ENCODE measurements at regions not wholly inside any gene's neighbourhood (a gene's known extent, or its start where the extent isn't known, plus 50 kb on each side); places are given as distances from the start of the nearest gene placed in this dataset.
"Not testable (repeated sequence)": the region's sequence is repeated elsewhere in the genome, so short reads cannot be mapped to it uniquely, and the experiment has no call there.

DNA sequence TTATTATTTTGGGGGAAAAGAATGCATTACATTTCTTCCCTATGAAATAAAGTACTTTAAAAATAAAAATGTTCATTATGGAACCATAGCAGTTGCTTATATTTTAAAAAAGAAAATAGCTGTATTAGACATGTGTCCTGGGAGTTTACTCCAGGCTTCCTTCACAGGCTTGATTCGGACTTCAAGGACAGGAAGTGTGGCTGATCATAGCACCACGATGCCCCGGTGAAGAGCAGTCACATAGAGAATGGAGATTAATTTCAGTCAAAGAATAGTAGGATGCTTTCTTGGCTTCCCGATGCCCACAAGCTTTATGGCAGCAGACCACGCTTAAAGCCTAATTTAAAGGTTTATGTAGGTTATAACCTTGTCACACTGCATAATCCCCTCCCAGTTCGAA, 125.1 kb downstream of the NPIPB5 start:
- H3K4me1 Mint-ChIP-seq = no peaks in the 10 kb centered on the region
- no peak overlapping the region for H3K4me3 Mint-ChIP-seq
- peaks cover 7% of the 10 kb centered on the region for H3K27me3 Mint-ChIP-seq
- no peak for DNase-seq
- H3K27ac Mint-ChIP-seq = no peak overlapping the region
- H3K9me3 Mint-ChIP-seq = no peaks in the 10 kb centered on the region
- H3K36me3 Mint-ChIP-seq = no peaks in the 10 kb centered on the region

DNA sequence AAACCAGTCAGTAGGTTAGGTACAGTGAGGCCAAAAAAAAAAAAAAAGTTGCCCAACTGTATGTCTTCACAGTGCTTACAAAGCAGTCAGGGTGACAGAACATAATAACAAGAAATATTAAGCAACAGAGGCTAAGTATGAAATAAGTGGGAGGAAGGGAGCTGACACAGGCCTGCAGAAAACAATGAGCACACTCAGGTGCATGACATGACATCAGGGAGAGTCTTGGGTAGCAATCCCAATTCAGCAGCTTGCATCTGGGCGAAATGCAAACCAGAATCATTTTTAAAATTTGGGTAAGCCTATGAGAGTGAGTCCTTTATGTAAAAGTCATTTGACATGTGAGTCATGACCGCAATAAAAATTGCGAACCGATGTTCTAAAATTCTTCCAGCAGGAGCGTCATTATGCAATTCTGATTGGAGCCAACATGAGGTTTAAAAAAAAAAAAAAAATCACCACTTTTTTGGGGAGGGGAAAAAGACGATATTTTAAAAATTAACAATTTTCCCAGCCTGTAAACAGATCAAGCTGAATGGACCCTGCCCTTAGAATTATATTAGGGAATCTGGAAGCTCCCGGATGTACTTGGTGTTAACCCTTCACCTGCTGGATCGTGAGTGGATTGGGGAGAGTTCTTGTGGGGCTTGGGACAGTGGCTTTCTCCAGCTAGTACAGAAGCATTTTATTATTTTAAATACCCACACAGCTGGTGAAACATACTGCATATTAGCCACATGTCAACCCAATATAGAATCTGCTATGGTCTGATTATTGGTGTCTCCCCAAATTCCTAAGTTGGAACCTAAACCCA, 127.9 kb downstream of the NPIPB5 start:
- no peaks in the 10 kb centered on the region for H3K36me3 Mint-ChIP-seq
- H3K4me3 Mint-ChIP-seq = no peak overlapping the region
- H3K4me1 Mint-ChIP-seq = no peaks in the 10 kb centered on the region
- H3K27me3 Mint-ChIP-seq = peaks cover 3% of the 10 kb centered on the region
- no peaks in the 10 kb centered on the region for H3K9me3 Mint-ChIP-seq
- no peak overlapping the region for H3K27ac Mint-ChIP-seq
- no peak for DNase-seq

DNA sequence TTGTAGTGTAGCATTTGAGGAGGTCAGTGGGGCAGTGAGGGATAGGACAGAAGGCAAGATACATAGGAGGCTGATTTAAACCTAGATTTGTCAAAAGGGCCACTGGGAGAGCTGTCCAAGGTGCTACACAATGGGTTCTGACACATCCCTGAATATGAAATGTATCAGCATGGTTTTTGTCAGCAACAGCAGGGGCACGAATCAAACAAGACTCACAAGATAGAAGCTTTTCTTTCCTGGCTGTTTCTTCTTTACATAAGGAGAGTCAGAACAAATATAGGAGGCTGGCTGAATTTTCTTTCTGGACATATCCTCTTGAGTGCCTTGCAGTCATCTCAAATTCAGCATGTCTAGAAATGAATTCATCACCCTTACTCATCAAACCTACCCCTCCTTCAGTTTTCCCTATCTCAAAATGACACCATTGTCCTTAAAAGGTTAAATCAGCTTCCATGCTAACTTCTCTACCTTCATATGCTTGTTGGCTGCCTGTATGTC, 130.5 kb downstream of the NPIPB5 start:
- DNase-seq = no peak
- Mint-ChIP-seq H3K4me3 (no peak overlapping the region), H3K27ac (no peak overlapping the region), H3K4me1 (no peaks in the 10 kb centered on the region), H3K27me3 (no peaks in the 10 kb centered on the region), H3K36me3 (no peaks in the 10 kb centered on the region), H3K9me3 (no peaks in the 10 kb centered on the region)

DNA sequence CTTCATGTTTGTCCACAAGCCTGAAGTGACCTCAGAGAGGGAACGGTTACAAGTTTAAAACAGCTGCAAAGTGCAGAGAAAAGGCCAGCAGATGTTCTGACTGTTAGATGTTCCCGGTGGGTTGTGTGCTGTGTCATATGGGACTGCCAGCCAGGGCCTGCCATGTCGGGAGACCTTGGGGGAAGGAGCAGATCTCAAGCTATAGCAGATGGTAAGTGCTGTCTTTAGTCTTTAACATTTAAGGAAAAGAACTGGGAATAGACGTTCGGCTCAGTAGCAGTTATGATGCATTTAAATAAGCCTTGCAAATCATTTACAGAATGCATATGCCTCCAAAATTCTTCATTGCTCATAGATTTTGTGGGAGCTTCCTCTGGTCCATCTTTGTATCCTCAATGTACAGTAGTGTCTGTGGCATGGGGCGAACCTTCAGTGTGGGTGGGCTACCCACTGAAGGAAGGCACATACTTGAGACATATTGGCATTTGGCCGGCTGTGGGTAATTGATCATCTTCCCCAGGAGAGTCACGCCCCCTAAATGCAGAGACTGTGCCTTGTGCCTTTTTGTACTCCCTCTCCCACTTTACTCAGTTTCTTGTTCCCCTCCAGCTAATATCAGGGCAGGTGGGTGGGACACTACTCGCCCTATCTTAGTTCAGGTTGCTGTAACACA, 131.9 kb downstream of the NPIPB5 start:
- Mint-ChIP-seq H3K27me3 (no peaks in the 10 kb centered on the region), H3K36me3 (no peaks in the 10 kb centered on the region), H3K4me3 (no peak overlapping the region), H3K9me3 (no peaks in the 10 kb centered on the region), H3K4me1 (no peaks in the 10 kb centered on the region), H3K27ac (no peak overlapping the region)
- no peak for DNase-seq

DNA sequence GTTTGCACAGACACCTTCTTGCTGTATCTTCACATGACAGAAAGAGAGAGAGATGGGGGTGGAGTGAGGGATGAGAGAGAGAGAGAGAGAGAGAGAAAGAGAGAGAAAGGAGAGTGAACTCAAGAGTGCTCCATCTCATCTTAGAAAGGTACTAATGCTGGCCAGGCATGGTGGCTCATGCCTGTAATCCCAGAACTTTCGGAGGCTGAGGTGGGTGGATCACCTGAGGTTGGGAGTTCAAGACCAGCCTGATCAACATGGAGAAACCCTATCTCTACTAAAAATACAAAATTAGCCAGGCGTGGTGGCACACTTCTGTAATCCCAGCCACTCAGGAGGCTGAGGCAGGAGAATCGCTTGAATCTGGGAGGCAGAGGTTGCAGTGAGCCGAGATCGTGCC, 132.5 kb downstream of the NPIPB5 start:
- not testable (repeated sequence) for H3K27ac Mint-ChIP-seq, H3K36me3 Mint-ChIP-seq, DNase-seq, H3K4me3 Mint-ChIP-seq, H3K9me3 Mint-ChIP-seq, H3K27me3 Mint-ChIP-seq, H3K4me1 Mint-ChIP-seq

DNA sequence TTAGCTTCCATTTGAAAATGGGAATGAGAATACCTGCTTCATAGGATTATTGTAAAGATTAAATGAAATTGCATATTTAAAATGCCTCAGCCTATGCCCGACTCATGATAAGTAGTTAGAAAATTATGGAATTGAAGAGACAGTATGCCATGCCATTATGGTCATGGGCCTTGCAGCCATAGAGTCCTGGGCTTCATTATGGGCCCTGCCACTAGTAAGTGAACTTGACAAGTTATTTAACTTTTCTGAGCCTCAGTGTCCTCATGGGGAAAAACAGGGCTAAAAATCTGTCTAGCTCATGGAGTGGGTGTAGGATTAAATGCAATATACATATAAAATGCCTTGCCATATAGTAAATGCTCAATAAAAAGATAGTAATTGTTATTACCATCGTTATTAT, 133.2 kb downstream of the NPIPB5 start:
- Mint-ChIP-seq H3K9me3 (no peaks in the 10 kb centered on the region), H3K27ac (no peak overlapping the region), H3K36me3 (no peaks in the 10 kb centered on the region), H3K4me3 (no peak overlapping the region), H3K4me1 (no peaks in the 10 kb centered on the region), H3K27me3 (no peaks in the 10 kb centered on the region)
- no peak for DNase-seq

DNA sequence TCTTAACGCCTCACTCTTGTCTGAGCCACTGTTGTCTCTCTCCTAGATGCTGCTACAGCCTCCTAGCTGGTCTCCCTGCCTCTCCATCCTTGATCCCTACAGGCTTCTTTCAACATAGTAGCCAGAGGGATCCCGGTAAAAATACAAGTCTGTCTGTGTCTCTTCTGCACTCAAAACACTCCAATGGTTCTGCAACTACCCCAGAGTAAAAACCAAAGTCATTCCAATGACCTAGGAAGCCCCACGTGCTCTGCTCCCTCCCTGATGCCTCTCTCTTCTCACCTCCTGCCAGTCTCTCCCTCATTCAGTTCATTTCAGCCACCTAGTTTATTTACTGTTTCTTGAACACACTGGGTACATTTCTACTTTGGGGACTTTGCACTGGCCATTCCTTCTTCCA, 135.2 kb downstream of the NPIPB5 start:
- DNase-seq = no peak
- Mint-ChIP-seq H3K9me3 (no peaks in the 10 kb centered on the region), H3K27ac (no peak overlapping the region), H3K4me3 (no peak overlapping the region), H3K36me3 (no peaks in the 10 kb centered on the region), H3K27me3 (peaks cover 4% of the 10 kb centered on the region), H3K4me1 (no peaks in the 10 kb centered on the region)

DNA sequence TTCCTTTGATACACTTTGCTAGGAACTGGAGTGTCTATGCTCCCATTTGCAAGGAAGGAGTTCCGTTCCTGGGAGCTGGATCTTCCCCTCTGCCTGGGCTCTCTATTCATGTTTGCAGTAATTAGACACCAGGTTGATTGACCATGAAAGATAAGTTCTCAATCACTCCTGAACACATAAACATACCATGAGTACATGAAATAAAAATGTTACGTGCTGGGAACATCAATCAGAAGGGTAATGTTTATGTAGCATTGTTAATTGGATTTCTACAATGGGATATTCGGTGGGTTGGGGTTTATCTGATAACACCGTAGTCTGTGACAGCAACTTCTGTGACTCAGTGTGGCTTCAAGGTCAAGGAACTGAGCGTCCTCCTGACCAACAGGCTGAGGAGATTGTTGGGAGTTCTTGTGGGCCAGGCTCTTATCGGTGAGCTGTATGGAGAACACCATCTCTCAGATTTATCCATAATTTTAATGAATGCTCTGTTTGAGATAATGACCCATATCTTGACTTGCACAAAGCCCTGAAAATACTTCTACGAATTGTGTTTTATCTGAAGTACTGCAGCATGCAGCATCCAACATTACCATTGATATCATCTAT, 136.4 kb downstream of the NPIPB5 start:
- Mint-ChIP-seq H3K27me3 (peaks cover 8% of the 10 kb centered on the region), H3K27ac (no peak overlapping the region), H3K4me3 (no peak overlapping the region)

DNA sequence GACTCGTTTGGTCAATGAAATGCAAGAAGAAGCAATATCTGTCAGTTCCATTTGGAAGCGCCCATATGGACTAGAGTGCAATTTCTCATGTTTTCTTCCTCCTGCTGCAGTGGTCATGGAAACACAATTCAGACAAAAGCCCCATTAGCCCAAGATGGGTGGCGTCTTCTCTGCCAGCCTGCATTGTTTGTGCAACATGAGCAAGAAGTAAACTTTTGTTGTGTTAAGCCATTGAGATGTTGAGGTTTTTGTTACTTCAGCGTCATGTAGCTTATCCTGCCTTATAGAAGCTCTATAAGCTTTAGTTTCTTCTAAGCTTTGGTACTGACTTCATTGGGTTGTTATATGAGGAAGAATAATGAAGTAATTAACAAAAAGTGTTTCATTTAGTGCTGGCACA, 137.4 kb downstream of the NPIPB5 start:
- Mint-ChIP-seq H3K27me3 (peaks cover 8% of the 10 kb centered on the region), H3K36me3 (no peaks in the 10 kb centered on the region)
- no peak for DNase-seq

More for the DNA sequence above, 136.4 kb downstream of the NPIPB5 start:
- no peak for DNase-seq
- H3K9me3 Mint-ChIP-seq = no peaks in the 10 kb centered on the region
- H3K4me1 Mint-ChIP-seq = no peaks in the 10 kb centered on the region
- H3K36me3 Mint-ChIP-seq = no peaks in the 10 kb centered on the region

DNA sequence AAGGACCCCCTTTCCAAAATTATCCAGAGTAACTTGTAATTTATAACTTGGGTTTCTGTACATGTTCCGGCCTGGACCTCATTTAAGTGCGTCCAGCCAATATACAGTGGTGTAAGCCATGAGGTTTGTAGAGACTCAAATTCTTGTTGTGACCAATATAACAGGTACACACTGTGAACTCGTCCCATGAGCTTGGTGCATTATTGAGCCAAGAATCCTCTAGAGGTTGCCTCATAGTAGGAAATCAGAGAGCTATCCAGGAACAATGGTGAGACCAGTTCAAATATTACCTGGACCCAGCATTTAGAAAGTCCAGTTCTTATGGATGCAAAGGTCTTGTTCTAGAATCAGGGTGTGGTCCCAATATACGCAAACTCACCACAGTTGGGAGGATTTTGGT, 138.2 kb downstream of the NPIPB5 start:
- no peak overlapping the region for H3K4me3 Mint-ChIP-seq
- no peaks in the 10 kb centered on the region for H3K9me3 Mint-ChIP-seq
- H3K4me1 Mint-ChIP-seq = no peaks in the 10 kb centered on the region
- H3K27ac Mint-ChIP-seq = no peak overlapping the region
- peaks cover 14% of the 10 kb centered on the region for H3K27me3 Mint-ChIP-seq
- H3K36me3 Mint-ChIP-seq = no peaks in the 10 kb centered on the region
- DNase-seq = no peak

More for the DNA sequence above, 137.4 kb downstream of the NPIPB5 start:
- no peaks in the 10 kb centered on the region for H3K4me1 Mint-ChIP-seq
- no peak overlapping the region for H3K27ac Mint-ChIP-seq
- H3K9me3 Mint-ChIP-seq = no peaks in the 10 kb centered on the region
- no peak overlapping the region for H3K4me3 Mint-ChIP-seq

DNA sequence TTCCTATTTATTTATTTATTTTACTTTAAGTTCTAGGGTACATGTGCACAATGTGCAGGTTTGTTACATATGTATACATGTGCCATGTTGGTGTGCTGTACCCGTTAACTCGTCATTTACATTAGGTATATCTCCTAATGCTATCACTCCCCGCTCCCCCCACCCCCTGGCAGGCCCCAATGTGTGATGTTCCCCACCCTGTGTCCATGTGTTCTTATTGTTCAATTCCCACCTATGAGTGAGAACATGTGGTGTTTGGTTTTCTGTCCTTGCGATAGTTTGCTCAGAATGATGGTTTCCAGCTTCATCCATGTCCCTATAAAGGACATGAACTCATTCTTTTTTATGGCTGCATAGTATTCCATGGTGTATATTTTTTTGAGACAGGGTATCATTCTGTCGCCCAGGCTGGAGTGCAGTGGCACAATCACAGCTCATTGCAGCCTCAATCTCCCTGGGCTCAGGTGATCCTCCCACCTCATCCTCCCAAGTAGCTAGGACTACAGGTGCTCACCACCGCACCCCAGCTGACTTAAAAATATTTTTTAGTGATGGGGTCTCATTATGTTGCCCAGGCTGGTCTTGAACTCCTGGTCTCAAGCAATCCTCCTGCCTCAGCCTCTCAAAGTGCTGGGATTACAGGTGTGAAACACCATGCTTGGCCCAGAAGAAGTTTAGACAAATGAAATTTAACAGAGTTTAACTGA, 140.6 kb downstream of the NPIPB5 start:
- H3K9me3 Mint-ChIP-seq, DNase-seq, H3K36me3 Mint-ChIP-seq, H3K4me3 Mint-ChIP-seq, H3K27ac Mint-ChIP-seq, H3K4me1 Mint-ChIP-seq: not testable (repeated sequence)
- H3K27me3 Mint-ChIP-seq = peaks cover 28% of the 10 kb centered on the region

DNA sequence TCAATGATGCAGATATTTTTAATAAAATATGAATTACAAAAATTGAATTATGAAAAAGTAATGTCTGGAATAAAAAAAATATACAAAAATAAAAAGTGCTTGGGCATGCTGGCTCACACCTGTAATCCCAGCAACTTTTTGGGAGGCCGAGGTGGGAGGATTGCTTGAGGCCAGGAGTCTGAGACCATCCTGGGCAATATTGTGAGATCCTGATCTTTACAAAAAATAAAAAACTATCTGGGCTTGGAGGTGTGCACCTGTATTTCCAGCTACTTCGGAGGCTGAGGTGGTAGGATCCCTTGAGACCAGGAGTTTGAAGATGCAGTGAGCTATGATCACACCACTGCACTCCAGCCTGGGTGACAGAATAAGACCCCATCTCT, 141.8 kb downstream of the NPIPB5 start:
- Mint-ChIP-seq H3K4me1 (no peaks in the 10 kb centered on the region), H3K9me3 (no peaks in the 10 kb centered on the region), H3K27ac (no peak overlapping the region), H3K27me3 (peaks cover 28% of the 10 kb centered on the region), H3K36me3 (no peaks in the 10 kb centered on the region), H3K4me3 (no peak overlapping the region)
- DNase-seq = no peak

DNA sequence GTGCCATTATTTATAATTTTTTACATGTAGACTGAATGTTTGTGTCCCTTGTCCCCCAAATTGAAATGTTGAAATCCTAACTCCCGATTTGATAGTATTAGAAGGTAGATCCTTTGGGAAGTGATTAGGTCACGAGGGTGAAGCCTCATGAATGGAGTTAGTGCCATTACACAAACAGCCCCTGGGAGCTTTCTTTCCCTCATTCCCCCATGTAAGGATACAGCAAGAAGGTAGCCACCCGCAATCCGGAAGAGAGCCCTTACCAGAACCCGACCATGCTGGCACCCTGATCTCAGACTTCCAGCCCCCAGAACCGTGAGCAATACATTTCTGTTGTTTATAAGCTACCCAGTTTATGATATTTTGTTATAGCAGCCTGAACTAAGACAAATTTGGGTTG, 143.2 kb downstream of the NPIPB5 start:
- H3K27ac Mint-ChIP-seq = no peak overlapping the region
- no peaks in the 10 kb centered on the region for H3K36me3 Mint-ChIP-seq
- H3K4me3 Mint-ChIP-seq = no peak overlapping the region
- no peaks in the 10 kb centered on the region for H3K4me1 Mint-ChIP-seq
- H3K9me3 Mint-ChIP-seq = no peaks in the 10 kb centered on the region
- H3K27me3 Mint-ChIP-seq = peaks cover 28% of the 10 kb centered on the region
- no peak for DNase-seq

DNA sequence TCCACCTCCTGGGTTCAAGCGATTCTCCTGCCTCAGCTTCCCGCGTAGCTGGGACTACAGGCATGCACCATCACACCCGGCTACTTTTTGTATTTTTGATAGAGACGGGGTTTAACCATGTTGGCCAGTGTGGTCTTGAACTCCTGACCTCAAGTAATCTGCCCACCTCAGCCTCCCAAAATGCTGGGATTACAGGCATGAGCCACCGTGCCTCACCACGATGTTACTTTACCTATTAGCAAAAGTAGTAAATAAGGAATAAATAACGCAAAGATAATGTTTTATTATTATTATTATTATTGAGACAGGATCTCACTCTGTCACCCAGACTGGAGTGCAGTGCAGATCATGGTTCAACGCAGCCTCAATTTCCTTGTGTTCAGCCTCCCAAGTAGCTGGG, 145.9 kb downstream of the NPIPB5 start:
- not testable (repeated sequence) for H3K4me1 Mint-ChIP-seq, H3K4me3 Mint-ChIP-seq, H3K36me3 Mint-ChIP-seq, DNase-seq, H3K9me3 Mint-ChIP-seq, H3K27ac Mint-ChIP-seq
- peaks cover 19% of the 10 kb centered on the region for H3K27me3 Mint-ChIP-seq

DNA sequence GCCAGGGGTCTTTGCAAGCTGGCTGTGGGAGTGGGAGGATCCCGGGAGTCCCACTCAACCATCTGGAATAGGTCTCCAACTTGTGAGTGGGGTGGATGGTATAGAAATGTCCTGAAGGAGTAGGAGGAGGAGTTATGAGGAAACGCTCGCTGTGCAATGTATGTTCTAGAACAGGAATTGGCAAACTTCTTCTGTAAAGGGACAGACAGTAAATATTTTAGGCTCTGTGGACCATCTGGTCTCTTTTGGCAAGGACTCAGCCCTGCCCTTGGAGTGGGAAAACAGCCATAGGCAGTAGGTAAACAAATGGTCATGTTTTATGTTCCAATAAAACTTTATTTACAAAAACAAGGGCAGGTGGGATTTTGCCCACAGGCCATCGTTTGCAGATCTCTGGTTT, 149.2 kb downstream of the NPIPB5 start:
- H3K9me3 Mint-ChIP-seq = no peaks in the 10 kb centered on the region
- no peak overlapping the region for H3K27ac Mint-ChIP-seq
- no peak overlapping the region for H3K4me3 Mint-ChIP-seq
- no peaks in the 10 kb centered on the region for H3K4me1 Mint-ChIP-seq
- H3K36me3 Mint-ChIP-seq = no peaks in the 10 kb centered on the region
- no peak for DNase-seq
- peaks cover 12% of the 10 kb centered on the region for H3K27me3 Mint-ChIP-seq
